ENCODE measurements at regions not wholly inside any gene's neighbourhood (a gene's known extent, or its start where the extent isn't known, plus 50 kb on each side); places are given as distances from the start of the nearest gene placed in this dataset.

- TF ChIP-seq REST (IDR thresholded peaks at IDR 0.05; ENCODE audit: low read depth, low read length) (no peak), POLR2A (IDR thresholded peaks at IDR 0.05; ENCODE audit: low read depth, low read length) (no peak), CTCF (IDR thresholded peaks at IDR 0.05 in 2 of 3, conservative IDR thresholded peaks at IDR 0.05 in 1 of 3; ENCODE audit: control insufficient read depth in 2 of 3, extremely low read depth in 1 of 3, insufficient read depth in 1 of 3, low read depth in 3 of 3, low read length in 3 of 3) (no peak), POLR2AphosphoS5 (IDR thresholded peaks at IDR 0.05; ENCODE audit: low read length) (no peak), RAD51 (IDR thresholded peaks at IDR 0.05) (no peak), CBX3 (IDR thresholded peaks at IDR 0.05; ENCODE audit: borderline replicate concordance, low read depth) (no peak)
Observed at GRCh38 chr6:146916435-146917025, 287.7 kb upstream of the STXBP5 start.

All from GM12878 (cell line).